Stimulated activated naive CD8-positive, alpha-beta T cell treated with anti-CD3 and anti-CD28 coated beads, Interleukin-15, Interleukin-2, amounts not matched to agents 100 ng/mL and 50 ng/mL, for 24 hours (primary cell): ENCODE measurements at regions not wholly inside any gene's neighbourhood (a gene's known extent, or its start where the extent isn't known, plus 50 kb on each side); places are given as distances from the start of the nearest gene placed in this dataset.
"Not testable (repeated sequence)": the region's sequence is repeated elsewhere in the genome, so short reads cannot be mapped to it uniquely, and the experiment has no call there.

ENCODE experiments used
- H3K27ac Mint-ChIP-seq: one replicate; pipeline ENCODE4 v1.8.0; 2021; ENCODE audit warnings: mild to moderate bottlenecking, mixed read lengths
- H3K27me3 Mint-ChIP-seq: one replicate; pipeline ENCODE4 v1.8.0; 2021; ENCODE audit warnings: mixed read lengths
- H3K36me3 Mint-ChIP-seq: one replicate; pipeline ENCODE4 v1.8.0; 2021; ENCODE audit warnings: low read depth, mixed read lengths
- H3K4me1 Mint-ChIP-seq: one replicate; pipeline ENCODE4 v1.8.0; 2021; ENCODE audit warnings: low read depth, mixed read lengths
- H3K4me3 Mint-ChIP-seq: one replicate; pipeline ENCODE4 v1.8.0; 2021; ENCODE audit warnings: mild to moderate bottlenecking, mixed read lengths
- H3K9me3 Mint-ChIP-seq: one replicate; pipeline ENCODE4 v1.8.0; 2021; ENCODE audit warnings: mixed read lengths

DNA sequence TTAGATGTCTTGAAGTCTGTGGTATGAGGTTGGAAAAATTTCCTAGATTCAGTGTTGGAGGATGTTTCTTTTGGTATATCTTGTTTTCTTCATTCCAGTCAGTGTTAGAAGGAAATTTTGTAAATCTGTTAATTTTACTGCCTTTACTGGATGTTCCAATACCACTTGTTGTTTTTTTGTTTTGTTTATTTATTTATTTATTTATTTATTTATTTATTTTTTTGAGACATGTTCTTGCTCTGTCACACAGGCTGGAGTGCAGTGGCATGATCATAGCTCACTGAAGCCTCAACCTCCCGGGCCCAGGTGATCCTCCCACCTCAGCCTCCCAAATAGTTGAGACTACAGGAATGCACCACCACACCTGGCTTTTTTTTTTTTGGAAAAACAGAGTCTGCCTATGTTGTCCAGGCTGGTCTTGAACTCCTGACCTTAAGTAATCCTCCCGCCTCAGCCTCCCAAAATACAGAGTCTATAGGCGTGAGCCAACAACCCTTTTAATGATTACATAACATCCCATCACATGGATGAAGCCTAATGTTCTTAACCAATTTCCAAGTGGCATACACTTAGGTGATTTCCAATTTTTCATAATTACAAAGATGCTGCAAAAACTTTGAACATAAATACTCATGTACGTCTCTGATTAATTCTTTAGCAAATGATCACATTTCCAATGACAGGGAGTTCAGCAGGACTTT, 52.8 kb upstream of the WAC start:
- H3K27me3 Mint-ChIP-seq, result peaks cover 8% of the 10 kb centered on the region
- H3K4me3 Mint-ChIP-seq, result no peak overlapping the region
- H3K4me1 Mint-ChIP-seq, result no peaks in the 10 kb centered on the region
- peaks cover 3% of the 10 kb centered on the region for H3K9me3 Mint-ChIP-seq
- no peak overlapping the region for H3K27ac Mint-ChIP-seq
- no peaks in the 10 kb centered on the region for H3K36me3 Mint-ChIP-seq

DNA sequence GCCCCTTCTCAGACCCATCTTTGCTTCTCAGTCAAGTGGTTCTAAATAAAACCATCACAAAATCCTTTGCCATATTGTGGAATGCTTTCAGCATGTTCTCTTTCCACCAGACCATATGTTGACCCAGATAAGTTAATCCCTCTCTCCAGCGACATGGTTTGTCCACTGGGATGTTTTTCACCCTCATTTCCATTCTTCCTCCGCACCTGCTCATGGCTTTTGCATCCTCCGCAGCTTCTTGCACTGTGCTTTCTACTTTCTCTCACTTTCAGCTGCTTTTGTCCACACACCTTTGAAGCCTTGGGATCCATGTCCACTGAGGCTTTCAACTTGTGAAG, 52.3 kb upstream of the WAC start:
- Mint-ChIP-seq H3K9me3 (peaks cover 3% of the 10 kb centered on the region), H3K27me3 (peaks cover 8% of the 10 kb centered on the region), H3K4me3 (no peak overlapping the region), H3K27ac (no peak overlapping the region), H3K36me3 (no peaks in the 10 kb centered on the region), H3K4me1 (no peaks in the 10 kb centered on the region)

DNA sequence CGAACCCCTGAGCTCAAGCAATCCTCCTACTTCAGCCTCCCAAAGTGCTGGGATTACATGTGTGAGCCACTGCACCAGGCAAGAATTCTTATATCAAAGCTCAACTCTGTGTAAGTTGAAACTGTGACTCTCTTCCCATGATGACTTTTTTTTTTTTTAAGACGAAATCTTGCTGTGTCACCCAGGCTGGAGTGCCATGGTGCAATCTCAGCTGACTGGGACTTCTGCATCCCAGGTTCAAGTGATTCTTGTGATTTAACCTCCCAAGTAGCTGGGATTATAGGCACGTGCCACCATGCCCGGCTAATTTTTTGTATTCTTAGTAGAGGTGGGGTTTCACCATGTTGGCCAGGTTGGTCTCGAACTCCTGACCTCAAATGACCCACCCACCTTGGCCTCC, 51.6 kb upstream of the WAC start:
- not testable (repeated sequence) for H3K4me3 Mint-ChIP-seq, H3K27ac Mint-ChIP-seq, H3K4me1 Mint-ChIP-seq, H3K9me3 Mint-ChIP-seq, H3K27me3 Mint-ChIP-seq, H3K36me3 Mint-ChIP-seq

DNA sequence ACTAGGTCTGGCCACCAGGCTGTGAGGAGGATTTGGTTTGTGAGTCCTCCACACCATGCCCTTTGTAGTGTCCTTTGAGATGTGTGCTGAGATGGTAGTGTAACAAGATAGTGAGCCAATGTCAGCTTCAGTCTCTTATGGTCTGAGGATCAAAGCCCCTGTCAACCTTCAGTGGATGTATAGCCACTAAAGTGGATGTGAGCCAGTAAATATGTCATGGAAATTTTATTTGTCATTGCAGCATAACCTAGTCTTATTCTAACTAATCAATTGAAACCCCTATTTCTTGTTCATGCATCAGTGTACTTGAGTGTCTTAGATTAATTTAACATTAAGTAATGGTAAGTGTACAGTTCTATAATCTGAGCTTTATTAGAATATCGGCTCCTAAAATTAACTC, 51.0 kb upstream of the WAC start:
- no peaks in the 10 kb centered on the region for H3K36me3 Mint-ChIP-seq
- no peak overlapping the region for H3K27ac Mint-ChIP-seq
- H3K9me3 Mint-ChIP-seq, result peaks cover 3% of the 10 kb centered on the region
- no peak overlapping the region for H3K4me3 Mint-ChIP-seq
- H3K27me3 Mint-ChIP-seq, result peaks cover 8% of the 10 kb centered on the region
- peaks cover under 1% of the 10 kb centered on the region for H3K4me1 Mint-ChIP-seq
